Left ventricle myocardium inferior (tissue), 1 donor: ENCODE measurements at regions not wholly inside any gene's neighbourhood (a gene's known extent, or its start where the extent isn't known, plus 50 kb on each side); places are given as distances from the start of the nearest gene placed in this dataset.

ENCODE experiments used
- DNase-seq: peaks from one replicate; pipeline ENCODE4 v3.0.0-alpha.2; 2020
- H3K27ac ChIP-seq: fragments of 200-600 bp; replicated peaks from 2 replicates; pipeline ENCODE4 v1.8.0; 2021
- H3K27me3 ChIP-seq: fragments of 200-600 bp; 2 replicates; pipeline ENCODE4 v1.8.0; 2021; ENCODE audit warnings: low read depth
- H3K36me3 ChIP-seq: fragments of 200-600 bp; 2 replicates; pipeline ENCODE4 v1.8.0; 2021
- H3K4me1 ChIP-seq: fragments of 200-600 bp; 2 replicates; pipeline ENCODE4 v1.8.0; 2021
- H3K4me3 ChIP-seq: fragments of 200-600 bp; 2 replicates; pipeline ENCODE4 v1.8.0; 2021; ENCODE audit warnings: mild to moderate bottlenecking, moderate library complexity
- H3K9me3 ChIP-seq: fragments of 200-600 bp; replicated peaks from 2 replicates; pipeline ENCODE4 v1.8.0; 2021
- intact Hi-C: fragments of 100-400 bp; cut with micrococcal nuclease; formaldehyde crosslinking; loops from one replicate; pipeline ENCODE4 v1.11.0; 2022
- TF ChIP-seq, protein P1 (sequence below): fragments of 200-600 bp; IDR thresholded peaks from 2 replicates; pipeline ENCODE4 v1.8.0; 2021; ENCODE audit warnings: antibody characterized with exemption, mild to moderate bottlenecking, borderline replicate concordance
- donor health status: DM: no; HTN: yes; CAD: no; lungs with severe emphysema.

DNA sequence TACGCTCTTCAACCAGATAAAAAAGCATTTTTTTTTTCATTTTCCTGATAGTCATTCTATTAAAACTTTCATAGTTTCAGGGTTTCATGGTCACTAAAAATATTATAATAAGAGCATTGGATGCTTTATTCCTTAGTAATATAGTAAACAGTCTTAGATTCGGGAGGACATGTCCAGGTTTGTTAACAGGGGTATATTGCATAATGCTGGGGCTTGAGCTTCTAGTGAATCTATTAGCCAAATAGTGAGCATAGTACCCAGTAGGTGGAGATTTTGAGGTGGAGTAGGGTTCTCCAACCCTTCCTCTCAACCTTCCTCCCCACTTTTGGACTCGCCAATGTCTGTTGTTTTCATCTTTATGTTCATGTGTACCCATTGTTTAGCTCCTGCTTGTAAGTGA is 277.4 kb upstream of the RGS6 start:
- no peak for DNase-seq
- H3K27ac ChIP-seq: no peak overlapping the region
- no peaks in the 10 kb centered on the region for H3K27me3 ChIP-seq
- intact Hi-C loops: no loop called here
- H3K36me3 ChIP-seq: peaks cover 12% of the 10 kb centered on the region
- H3K4me1 ChIP-seq: peaks cover 18% of the 10 kb centered on the region
- TF ChIP-seq, protein P1, sequence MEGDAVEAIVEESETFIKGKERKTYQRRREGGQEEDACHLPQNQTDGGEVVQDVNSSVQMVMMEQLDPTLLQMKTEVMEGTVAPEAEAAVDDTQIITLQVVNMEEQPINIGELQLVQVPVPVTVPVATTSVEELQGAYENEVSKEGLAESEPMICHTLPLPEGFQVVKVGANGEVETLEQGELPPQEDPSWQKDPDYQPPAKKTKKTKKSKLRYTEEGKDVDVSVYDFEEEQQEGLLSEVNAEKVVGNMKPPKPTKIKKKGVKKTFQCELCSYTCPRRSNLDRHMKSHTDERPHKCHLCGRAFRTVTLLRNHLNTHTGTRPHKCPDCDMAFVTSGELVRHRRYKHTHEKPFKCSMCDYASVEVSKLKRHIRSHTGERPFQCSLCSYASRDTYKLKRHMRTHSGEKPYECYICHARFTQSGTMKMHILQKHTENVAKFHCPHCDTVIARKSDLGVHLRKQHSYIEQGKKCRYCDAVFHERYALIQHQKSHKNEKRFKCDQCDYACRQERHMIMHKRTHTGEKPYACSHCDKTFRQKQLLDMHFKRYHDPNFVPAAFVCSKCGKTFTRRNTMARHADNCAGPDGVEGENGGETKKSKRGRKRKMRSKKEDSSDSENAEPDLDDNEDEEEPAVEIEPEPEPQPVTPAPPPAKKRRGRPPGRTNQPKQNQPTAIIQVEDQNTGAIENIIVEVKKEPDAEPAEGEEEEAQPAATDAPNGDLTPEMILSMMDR: no peak
- H3K4me3 ChIP-seq: no peak overlapping the region
- peaks cover 25% of the 10 kb centered on the region for H3K9me3 ChIP-seq

DNA sequence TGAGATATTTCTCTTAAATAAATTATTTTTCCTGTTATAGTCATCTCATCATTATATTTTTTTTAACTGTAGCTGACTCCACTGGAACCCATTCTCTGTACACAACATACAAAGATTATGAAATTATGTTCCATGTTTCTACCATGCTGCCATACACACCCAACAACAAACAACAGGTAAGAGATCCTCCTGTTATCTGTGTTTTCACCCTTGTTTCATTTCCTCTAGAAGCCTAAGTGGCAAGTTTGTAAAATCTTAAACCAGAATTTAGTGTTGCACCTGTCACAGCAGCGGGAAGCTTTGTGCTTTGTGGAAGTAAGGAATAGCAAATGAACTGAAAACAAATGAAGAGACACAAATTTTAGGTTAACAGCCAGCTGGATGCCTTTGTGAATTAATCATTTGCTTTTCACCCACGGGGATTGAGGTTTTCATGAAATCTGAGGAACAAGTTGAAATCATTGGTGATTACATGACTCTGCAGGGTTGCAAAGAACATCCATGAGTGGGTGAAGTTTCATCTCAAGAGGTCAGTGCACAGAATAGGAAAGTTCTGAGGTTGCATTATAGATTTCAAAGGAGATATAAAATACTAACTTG is 273.9 kb upstream of the RGS6 start:
- Histone ChIP-seq H3K9me3 (peaks cover 6% of the 10 kb centered on the region), H3K4me3 (no peak overlapping the region), H3K4me1 (peaks cover 10% of the 10 kb centered on the region), H3K27me3 (no peaks in the 10 kb centered on the region), H3K36me3 (no peaks in the 10 kb centered on the region), H3K27ac (no peak overlapping the region)
- no peak for DNase-seq
- intact Hi-C loops: no loop called here
- TF ChIP-seq, protein P1: no peak

GRCh38 chr14:71659159-71659558 is 273.1 kb upstream of the RGS6 start:
- DNase-seq: no peak
- H3K4me3 ChIP-seq: no peak overlapping the region
- H3K27me3 ChIP-seq: no peaks in the 10 kb centered on the region
- H3K27ac ChIP-seq: no peak overlapping the region
- TF ChIP-seq, protein P1: no peak
- H3K36me3 ChIP-seq: no peaks in the 10 kb centered on the region
- intact Hi-C loops: no loop called here
- H3K9me3 ChIP-seq: no peaks in the 10 kb centered on the region
- H3K4me1 ChIP-seq: peaks cover 10% of the 10 kb centered on the region

DNA sequence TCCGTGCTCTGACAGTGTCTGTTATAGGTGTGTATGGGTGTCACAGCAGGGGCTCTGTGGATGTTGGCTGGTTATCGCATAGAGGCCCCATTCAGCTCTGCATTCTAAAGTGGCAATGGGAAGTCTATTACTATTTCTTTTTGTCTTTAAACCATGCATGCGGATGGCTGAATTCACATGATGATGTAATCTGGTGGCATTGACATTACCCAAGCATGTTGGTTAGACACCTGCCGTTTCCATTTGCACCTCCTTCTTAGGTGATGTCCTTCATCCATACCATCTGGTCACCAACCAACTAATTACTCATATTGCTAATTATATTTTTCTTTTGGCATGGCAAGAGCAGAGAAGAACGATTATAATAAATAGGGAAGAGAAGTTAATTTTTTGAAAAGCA is 270.8 kb upstream of the RGS6 start:
- intact Hi-C loops: no loop called here
- Histone ChIP-seq H3K4me3 (no peak overlapping the region), H3K4me1 (peaks cover 10% of the 10 kb centered on the region), H3K27me3 (no peaks in the 10 kb centered on the region), H3K36me3 (no peaks in the 10 kb centered on the region), H3K27ac (no peak overlapping the region), H3K9me3 (no peaks in the 10 kb centered on the region)
- TF ChIP-seq, protein P1: no peak
- no peak for DNase-seq

- no peak for DNase-seq
- no peaks in the 10 kb centered on the region for H3K36me3 ChIP-seq
- no peak overlapping the region for H3K27ac ChIP-seq
- H3K4me3 ChIP-seq: no peak overlapping the region
- intact Hi-C loops: no loop called here
- TF ChIP-seq, protein P1: no peak
- H3K9me3 ChIP-seq: no peaks in the 10 kb centered on the region
- no peaks in the 10 kb centered on the region for H3K27me3 ChIP-seq
- H3K4me1 ChIP-seq: peaks cover 10% of the 10 kb centered on the region
These were observed 269.9 kb upstream of the RGS6 start for GRCh38 chr14:71662291-71662790.
